Parathyroid adenoma (tissue), 2 donors: ENCODE measurements at regions not wholly inside any gene's neighbourhood (a gene's known extent, or its start where the extent isn't known, plus 50 kb on each side); places are given as distances from the start of the nearest gene placed in this dataset.

Experiments
- H2AFZ ChIP-seq: fragments of 300-600 bp; sonication (generic); one replicate; pipeline ENCODE4 v1.7.0; 2017; ENCODE audit warnings: antibody characterized with exemption, mild to moderate bottlenecking
- H3K27ac ChIP-seq: fragments of 300-600 bp; sonication (generic); one replicate; pipeline ENCODE4 v1.7.0; 2017
- H3K27me3 ChIP-seq: fragments of 300-600 bp; sonication (generic); one replicate; pipeline ENCODE4 v1.7.0; 2017; ENCODE audit warnings: low read length; ENCODE audit not compliant: control insufficient read depth, insufficient read depth
- H3K36me3 ChIP-seq: fragments of 300-600 bp; sonication (generic); one replicate; pipeline ENCODE4 v1.7.0; 2017; ENCODE audit warnings: low read length; ENCODE audit not compliant: control insufficient read depth, insufficient read depth
- H3K4me1 ChIP-seq: fragments of 300-600 bp; sonication (generic); one replicate; pipeline ENCODE4 v1.7.0; 2017; ENCODE audit warnings: control low read depth
- H3K4me2 ChIP-seq: fragments of 300-600 bp; sonication (generic); one replicate; pipeline ENCODE4 v1.7.0; 2017; ENCODE audit warnings: low read length
- H3K4me3 ChIP-seq: fragments of 300-600 bp; sonication (generic); one replicate; pipeline ENCODE4 v1.7.0; 2017; ENCODE audit warnings: low read depth, low read length
- H3K79me2 ChIP-seq: fragments of 300-600 bp; sonication (generic); one replicate; pipeline ENCODE4 v1.7.0; 2017; ENCODE audit warnings: control low read depth
- H3K9ac ChIP-seq: fragments of 300-600 bp; sonication (generic); one replicate; pipeline ENCODE4 v1.7.0; 2017; ENCODE audit warnings: mild to moderate bottlenecking
- H3K9me3 ChIP-seq: fragments of 300-600 bp; sonication (generic); one replicate; pipeline ENCODE4 v1.7.0; 2017; ENCODE audit warnings: low read length; ENCODE audit not compliant: control insufficient read depth
- CTCF ChIP-seq: fragments of 300-600 bp; sonication (generic); IDR thresholded peaks from one replicate; pipeline ENCODE4 v1.7.0; 2017; ENCODE audit warnings: antibody characterized with exemption, mild to moderate bottlenecking
- donor health status: primary hyperparathyroidism.

DNA sequence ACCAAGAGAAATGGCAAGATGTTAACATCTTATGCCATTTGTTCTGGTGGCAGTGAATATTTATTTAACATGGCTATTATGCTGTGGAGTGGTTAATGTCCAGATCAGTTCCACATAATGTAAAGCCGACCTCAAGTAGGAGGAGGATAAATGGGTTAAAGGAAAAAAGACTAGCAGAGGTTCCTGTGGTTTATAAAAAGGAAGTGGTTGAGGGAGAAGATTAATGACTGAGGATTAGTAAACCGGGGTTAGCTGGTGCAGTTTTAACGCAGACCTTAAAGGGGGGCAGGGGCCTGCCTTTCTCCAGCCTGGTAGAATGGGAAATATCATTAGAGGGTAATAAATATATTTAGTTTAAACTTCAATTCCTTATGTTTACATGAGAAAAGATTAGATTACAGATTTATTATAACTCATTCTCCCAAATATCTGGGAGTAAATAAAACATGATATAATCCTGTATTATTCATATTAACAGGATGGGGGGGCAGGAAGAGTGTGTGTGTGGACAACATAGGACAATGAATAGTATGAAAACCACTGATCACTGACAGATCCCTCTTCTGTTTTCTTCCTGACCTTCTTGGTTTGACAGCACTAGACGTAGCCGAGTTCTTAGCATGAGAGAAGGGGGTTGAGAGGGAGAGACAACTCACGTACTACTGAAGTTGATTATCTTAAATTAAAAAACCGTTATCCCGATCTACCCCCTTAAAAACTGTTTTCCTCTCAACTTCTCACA lies 124.1 kb upstream of the LIMCH1 start:
- Histone ChIP-seq H3K36me3 (no peaks in the 10 kb centered on the region), H3K4me3 (no peak overlapping the region), H2AFZ (no peak overlapping the region), H3K79me2 (peaks cover 6% of the 10 kb centered on the region), H3K9ac (no peak overlapping the region), H3K27ac (no peak overlapping the region), H3K9me3 (no peaks in the 10 kb centered on the region), H3K4me2 (no peak overlapping the region), H3K27me3 (no peaks in the 10 kb centered on the region), H3K4me1 (peaks cover 4% of the 10 kb centered on the region)
- TF ChIP-seq CTCF: no peak

- Histone ChIP-seq H3K36me3 (no peaks in the 10 kb centered on the region), H3K4me1 (peaks cover 4% of the 10 kb centered on the region)
Observed at GRCh38 chr4:41414412-41414779, 123.6 kb upstream of the LIMCH1 start.

GRCh38 chr4:41418444-41418843 lies 119.5 kb upstream of the LIMCH1 start:
- H3K79me2 ChIP-seq: peaks cover 2% of the 10 kb centered on the region
- no peaks in the 10 kb centered on the region for H3K36me3 ChIP-seq
- no peak for TF ChIP-seq CTCF
- H2AFZ ChIP-seq: no peak overlapping the region
- no peak overlapping the region for H3K4me2 ChIP-seq
- H3K9ac ChIP-seq: no peak overlapping the region
- no peak overlapping the region for H3K4me3 ChIP-seq
- no peaks in the 10 kb centered on the region for H3K9me3 ChIP-seq
- H3K27me3 ChIP-seq: no peaks in the 10 kb centered on the region
- H3K27ac ChIP-seq: no peak overlapping the region
- no peaks in the 10 kb centered on the region for H3K4me1 ChIP-seq

More at GRCh38 chr4:41414412-41414779, 123.6 kb upstream of the LIMCH1 start:
- Histone ChIP-seq H3K4me3 (no peak overlapping the region), H3K27ac (no peak overlapping the region), H3K9ac (no peak overlapping the region), H3K27me3 (no peaks in the 10 kb centered on the region), H3K79me2 (peaks cover 6% of the 10 kb centered on the region), H3K4me2 (no peak overlapping the region), H2AFZ (no peak overlapping the region), H3K9me3 (no peaks in the 10 kb centered on the region)
- no peak for TF ChIP-seq CTCF

- no peak overlapping the region for H3K9ac ChIP-seq
- no peaks in the 10 kb centered on the region for H3K9me3 ChIP-seq
- H3K4me3 ChIP-seq: no peak overlapping the region
- TF ChIP-seq CTCF: no peak
- H2AFZ ChIP-seq: no peak overlapping the region
- peaks cover 2% of the 10 kb centered on the region for H3K79me2 ChIP-seq
- no peaks in the 10 kb centered on the region for H3K27me3 ChIP-seq
- no peaks in the 10 kb centered on the region for H3K4me1 ChIP-seq
- H3K27ac ChIP-seq: no peak overlapping the region
- H3K4me2 ChIP-seq: no peak overlapping the region
- H3K36me3 ChIP-seq: no peaks in the 10 kb centered on the region
Observed at GRCh38 chr4:41420541-41420940, 117.4 kb upstream of the LIMCH1 start.

- no peak for TF ChIP-seq CTCF
- H3K27ac ChIP-seq: no peak overlapping the region
- H3K4me1 ChIP-seq: peaks cover 1% of the 10 kb centered on the region
- no peaks in the 10 kb centered on the region for H3K36me3 ChIP-seq
- H3K79me2 ChIP-seq: peaks cover 2% of the 10 kb centered on the region
- H3K4me3 ChIP-seq: no peak overlapping the region
- no peak overlapping the region for H3K4me2 ChIP-seq
- H3K27me3 ChIP-seq: no peaks in the 10 kb centered on the region
- H2AFZ ChIP-seq: no peak overlapping the region
- no peak overlapping the region for H3K9ac ChIP-seq
- H3K9me3 ChIP-seq: no peaks in the 10 kb centered on the region
Observed at GRCh38 chr4:41423117-41423516, 114.8 kb upstream of the LIMCH1 start.
